Activated CD4-positive, alpha-beta T cell treated with anti-CD3 and anti-CD28 coated beads, Interleukin-2, amount 50 U/mL, for 4 hours (primary cell): ENCODE measurements at regions not wholly inside any gene's neighbourhood (a gene's known extent, or its start where the extent isn't known, plus 50 kb on each side); places are given as distances from the start of the nearest gene placed in this dataset.

Source experiments
- DNase-seq, 2 experiments: peaks; one replicate each; pipeline ENCODE4 v3.0.0-alpha.2; 2020

DNA sequence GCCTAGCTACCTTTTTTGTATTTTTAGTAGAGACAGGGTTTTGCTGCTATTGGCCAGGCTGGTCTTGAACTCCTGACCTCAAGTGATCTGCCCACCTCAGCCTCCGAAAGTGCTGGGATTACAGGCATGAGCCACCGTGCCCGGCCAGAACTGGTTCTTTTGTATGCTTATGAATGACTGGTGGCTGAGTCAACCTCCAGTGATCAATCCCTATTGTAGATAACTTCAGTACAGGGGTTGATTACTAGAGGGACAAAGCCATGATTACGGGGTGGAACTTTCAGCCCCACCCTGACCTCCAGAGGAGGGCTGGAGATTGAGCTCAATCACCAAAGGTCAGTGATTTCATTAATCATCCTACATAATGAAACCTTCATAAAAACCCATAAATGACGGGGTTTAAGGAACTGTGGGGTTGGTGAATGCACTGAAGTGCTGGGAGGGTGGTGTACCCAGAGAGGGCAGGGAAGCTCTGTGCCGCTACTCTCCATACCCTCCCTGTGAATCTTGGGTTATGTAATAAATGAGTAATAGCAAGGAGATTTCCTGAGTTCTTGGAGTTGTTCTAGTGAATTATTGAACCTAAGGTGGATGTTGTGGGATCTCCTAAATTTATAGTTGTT is 281.8 kb upstream of the CXCR4 start:
- DNase-seq = no peak

DNA sequence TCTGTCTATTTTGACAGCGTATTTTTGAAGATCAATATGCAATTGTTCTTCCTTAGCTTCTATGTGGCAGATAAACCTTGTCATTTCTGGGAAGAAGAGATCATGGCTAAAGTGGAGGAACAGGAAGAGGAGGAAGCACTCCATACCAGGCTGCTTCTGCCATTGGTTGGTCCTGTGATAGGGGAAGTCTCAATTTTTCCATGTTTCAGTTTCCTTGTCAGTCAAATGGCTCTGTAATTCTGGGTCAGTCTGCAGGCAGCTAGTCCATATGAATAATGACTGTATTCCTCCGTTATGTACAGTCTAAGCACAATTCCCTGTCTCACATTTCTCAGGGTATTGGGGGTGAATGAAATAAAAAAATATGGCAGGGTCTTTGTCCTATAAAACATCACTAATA is 277.6 kb upstream of the CXCR4 start:
- DNase-seq = no peak

DNA sequence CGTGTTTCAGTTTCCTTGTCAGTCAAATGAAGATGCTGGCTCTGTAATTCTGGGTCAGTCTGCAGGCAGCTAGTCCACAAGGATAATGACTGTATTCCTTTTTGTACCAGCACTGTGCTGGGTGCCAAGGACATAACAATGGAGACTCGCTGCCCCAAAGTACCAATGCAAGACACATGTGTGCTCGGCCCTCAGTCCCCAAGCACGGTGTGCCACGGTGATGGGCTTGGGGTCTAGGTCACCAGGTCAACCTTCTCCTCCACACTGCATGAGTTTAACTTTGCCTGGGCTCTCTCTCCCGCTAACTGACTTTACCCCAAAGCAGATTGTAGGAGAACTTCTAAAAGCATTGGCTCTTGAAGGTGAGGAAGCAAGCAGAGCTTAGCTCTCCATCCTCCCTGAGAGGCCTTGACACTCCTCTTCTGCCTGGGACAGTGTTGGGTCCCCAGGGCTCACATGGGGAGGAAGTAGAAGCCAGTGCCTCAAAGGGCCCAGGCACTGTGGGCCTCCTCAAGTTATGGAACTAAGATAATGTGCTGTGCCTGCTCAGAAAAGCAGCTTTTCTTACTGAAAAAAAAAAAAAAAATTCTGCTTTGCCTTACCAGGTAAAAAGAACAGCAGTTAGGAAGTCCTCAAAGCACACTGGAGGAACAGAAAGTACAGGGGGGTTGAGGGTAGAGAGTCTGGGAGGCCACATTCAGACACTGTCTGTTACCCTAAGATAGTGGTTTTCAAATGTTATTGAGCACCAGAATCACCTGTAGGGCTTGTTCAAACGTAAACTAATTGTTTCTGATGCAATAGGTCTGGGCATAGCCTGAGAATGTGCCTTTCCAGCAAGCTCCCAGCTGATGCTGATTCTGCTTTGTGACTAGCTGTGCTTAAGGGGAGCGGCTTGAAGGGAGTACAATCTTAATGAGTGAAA is 276.4 kb upstream of the CXCR4 start:
- DNase-seq = no peak

DNA sequence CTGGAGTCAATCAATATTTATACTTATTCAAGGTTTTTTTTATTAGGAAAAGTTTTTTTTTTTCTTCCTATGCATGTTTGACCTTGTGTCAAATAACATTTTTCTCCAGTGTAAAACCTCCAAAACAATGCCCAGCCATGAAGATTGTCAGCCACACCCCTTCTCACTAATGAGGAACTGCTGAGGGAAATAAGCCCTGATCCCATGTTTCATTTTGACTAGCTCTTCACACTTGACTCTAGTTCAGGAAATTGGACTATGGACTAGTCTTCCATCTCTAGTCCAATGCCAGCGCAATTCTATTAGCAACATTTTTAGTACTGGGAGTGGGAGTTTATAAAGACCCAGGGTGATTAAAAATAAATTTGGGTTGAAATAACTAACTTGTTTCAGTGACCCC is 275.6 kb upstream of the CXCR4 start:
- no peak for DNase-seq

DNA sequence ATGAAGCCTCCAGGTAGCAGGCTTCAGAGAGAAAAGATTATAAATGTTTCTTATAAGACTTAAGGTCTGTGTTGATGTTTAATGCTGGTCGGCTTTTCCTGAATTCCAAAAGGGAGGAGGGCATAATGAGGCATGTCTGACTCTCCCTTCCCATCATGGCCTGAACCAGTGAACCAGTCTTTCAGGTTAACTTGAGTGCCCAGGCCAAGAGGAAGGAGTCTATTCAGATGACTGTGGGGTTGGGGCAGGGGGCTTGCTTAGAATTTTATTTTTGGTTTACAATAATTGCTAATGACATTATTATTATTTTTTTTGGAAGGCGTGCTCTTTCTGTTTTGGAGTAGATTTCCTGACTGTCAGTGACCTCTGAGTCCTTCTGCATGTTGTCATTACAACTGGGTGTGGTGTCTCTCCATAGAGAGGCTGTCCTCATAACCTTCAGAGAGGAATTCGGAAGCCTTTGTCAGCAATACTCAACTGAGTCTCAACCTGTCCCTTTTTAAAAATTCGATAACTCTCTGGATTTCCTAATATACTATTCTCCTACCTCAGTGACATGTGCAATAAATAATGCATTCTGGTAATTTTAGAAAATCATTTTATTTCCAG is 275.1 kb upstream of the CXCR4 start:
- no peak for DNase-seq

DNA sequence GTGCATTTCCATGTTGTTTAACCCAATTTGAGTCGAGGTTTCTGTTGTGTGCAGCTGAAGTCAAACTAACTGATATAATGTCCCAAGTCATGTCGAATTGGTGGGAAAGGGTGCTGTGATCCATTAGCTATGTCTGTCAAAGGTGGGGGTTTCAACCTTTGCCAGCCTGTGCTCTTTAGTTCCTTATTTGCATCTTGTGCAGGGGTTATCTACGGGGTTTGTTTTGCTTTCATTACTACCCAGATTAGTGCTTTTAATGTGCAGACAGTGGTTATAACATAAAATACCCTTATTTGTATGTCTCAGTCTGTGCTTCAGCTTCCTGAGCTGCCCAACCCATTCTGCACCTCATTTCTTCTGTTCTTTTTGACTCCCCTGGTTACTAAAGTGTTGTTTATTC is 271.9 kb upstream of the CXCR4 start:
- DNase-seq = no peak

DNA sequence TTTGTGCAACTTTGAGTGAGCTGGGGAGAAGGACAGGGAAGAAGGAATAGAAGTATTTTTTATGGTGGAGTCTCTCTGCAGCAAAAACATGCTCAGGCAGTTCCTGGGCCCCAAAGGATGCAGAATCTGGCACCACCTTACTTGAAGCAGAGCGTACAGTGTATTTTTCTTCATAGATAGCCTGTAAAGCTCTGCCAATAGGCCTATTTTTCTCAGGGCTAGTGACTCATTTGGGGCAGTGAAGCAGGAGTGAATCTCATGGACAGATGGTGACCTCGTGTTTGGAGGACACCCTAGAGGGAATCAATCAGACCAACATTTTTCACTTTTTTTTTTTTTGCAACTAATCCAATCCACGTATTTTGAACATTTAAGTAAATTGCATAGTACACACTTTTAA is 268.1 kb upstream of the CXCR4 start:
- no peak for DNase-seq

DNA sequence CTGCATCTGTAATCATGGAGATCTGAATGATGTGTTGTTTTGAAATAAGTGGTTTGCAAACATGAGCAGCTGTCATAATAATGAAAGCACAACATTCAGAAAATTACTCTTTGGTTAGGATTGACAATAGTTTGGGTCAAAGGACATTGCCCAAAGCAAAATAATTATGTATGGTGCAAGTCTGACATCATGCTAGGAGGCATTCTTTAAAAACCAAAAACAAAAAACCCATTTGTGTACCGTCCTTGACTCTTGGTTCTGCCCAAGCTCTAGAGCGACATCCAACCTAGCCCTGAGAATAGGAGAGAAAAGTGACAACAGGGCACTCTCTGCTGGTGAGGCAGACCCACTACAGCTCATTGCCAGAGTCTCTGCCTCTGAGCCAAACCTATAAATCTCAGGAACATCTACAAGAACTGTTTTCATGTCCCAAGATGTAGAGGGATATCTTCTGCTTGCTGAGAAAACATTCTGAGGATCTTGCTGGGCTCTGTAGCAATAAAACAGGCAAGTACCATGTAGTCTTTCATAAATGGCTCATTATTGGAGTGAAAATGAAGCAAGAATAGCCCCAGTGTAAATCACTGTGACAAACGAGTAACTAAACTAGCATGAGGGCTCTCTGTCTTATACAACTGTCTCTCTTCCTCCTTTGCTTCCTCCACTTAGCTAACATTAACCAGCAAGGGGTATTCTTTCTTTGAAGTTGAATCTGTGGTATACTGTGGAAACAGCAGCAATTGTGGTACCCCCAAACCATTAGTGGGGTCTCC is 266.8 kb upstream of the CXCR4 start:
- peak; percentile 44 to 45 for DNase-seq

DNA sequence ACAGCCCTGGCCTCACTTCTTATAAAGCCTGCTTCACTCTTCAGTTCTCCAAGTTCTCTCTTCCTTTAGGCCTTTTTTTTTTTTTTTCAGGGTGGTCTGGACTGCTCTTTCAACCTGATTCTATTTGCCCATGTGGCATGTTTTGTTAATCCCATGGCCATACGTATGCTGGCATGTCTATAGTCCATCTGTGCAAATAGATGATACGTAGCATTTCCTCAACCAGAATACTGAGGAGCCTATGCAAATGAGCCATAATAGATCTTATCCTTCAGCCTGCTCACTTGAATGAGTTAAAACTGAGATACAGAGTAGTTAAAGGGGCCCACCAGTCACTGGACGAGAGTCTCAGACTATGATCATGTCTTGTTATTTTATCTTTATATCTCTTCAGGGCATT is 265.2 kb upstream of the CXCR4 start:
- DNase-seq = no peak

DNA sequence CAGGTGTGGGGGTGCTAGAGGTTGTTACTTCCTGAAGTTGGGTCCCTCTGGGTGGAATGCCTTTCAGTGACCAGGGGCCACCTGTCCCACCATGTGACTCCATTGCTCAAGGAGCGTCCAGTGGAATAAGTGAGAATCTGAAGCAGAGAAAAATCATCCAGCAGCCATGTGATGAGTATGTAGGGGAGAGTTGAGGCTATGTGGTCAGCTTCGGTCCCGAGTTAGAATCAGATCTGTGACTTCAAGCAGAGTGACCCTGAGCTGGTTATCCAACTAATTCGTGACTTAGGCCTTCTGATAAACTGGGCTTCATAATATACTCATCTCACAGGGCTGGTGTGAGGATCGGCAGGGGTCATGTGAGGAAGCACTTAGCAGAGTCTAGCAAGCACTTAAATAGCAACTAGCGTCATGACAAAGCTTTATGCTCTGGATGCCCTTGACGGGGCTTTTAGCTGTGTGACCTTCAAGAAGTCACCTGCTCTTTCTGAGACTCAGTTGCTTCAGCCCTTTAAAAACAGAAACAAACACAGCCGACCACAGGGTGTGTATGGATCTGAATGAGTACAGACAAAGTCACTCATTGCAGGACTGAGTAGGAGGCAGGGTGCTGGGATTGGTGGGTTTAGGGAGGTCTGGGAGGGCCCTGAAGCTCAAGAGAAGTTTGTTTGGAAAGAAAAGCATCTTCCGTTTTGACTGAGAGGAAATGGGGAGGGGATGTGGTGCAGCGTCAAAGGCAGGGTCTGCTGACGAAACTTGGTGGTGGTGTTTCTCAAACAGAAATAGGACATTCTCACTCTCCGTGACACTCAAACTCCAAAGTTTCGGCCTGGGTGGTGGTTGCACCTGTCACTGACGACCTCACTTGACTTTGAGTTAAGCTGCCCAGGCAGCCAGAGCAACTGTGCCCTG is 264.0 kb upstream of the CXCR4 start:
- peak; percentile 18 to 27 for DNase-seq

DNA sequence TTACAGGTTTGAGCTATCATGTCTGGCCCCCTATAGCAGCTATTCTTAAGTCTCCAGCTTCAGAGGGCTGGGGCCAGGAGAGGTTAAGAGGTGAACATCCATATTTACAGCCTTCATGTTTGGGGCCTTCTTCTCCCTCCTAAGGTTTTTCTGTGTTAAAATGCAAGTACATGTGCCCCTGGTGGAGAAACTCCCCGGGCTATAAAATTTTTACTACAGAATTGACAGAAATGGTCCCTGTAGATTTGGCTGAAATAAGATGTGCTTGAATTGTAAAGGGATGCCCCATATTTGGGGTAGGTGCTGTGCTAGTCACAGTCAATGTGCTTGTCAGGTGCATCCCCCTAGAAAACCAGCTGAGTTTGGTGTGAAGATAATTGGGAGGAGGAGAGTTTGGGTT is 263.3 kb upstream of the CXCR4 start:
- DNase-seq = no peak

DNA sequence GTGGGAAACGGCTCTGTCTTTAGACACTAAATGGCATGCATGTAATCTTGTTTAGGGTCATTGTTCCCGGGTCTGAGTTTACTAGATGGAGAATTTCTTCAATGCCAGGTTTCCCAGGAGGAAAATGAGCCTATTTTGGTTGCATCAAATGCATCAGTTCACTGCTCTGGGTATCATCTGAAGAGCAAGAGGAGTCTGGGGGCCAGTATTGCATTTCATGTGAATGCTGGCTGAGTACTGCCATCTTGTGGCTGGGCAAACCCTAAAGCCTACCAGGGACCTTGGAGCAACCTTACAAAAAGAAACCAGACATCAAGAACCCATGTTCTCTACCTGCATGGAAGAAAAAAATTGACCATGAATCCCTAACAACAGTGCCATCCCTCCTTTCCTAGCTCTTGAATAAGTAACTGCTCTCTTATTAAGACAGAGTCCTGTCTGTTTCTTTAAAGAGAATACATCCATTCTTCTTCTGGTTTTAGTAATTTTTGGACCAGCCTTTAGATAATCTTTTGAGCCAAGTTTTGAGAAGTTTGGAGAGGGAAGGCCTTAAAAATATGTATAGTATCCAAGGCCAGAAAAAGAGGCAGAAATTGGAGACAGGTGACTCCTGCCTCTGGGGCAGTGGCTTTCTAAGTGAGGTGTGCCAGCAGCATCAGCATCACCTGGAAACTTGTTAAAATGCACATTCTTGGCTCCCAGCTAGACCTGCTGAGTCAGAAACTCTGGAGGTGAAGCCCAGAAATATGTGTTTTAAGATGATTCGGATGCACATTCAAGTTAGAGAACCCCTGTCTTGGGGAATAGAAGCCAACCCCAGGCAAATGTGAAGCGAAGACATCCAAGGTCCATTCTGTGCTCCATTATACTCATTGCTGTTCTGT is 261.0 kb upstream of the CXCR4 start:
- DNase-seq = peak; percentile 75 to 76

DNA sequence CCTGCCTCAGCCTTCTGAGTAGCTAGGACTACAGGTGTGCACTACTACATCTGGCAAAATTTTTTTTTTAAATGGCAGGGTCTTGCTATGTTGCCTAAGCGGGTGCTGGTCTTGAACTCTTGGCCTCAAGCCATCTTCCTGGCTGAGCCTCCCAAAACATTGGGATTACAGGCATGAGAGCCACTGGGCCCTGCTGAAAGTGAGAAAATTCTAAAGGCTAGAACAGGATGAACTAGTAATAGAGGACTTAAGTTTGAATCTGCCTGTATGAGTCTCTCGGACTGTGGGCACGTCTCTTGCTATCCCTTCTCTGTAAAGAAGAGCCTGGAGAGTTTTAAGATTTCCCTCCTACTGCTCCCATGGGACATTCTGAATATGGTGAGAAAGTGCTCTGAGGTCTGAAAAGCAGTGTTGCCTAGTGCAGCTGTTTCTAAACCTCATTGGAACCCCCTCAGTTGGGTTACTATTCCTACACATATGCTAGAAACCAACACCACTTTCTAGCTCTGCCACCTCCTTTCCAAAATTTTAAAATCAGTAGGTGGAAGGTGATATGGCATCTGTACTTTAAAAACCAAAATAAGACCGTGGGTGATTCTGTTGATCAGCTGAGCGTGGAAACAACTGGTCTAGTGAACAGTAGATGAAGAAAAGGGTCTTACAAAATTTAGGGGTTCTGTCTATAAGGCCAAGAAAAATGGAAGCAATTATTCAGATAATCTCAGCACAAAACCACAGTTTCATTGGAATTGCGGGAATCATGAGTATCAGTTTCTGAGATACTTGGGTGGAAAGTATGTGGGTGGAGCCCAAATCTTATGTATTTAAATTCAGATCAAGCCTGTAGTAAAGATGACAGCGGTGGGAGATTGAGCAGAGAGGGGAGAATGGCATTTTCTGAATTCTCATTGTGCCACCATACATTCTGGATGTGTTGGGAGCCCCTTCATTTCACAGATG is 259.8 kb upstream of the CXCR4 start:
- no peak for DNase-seq

DNA sequence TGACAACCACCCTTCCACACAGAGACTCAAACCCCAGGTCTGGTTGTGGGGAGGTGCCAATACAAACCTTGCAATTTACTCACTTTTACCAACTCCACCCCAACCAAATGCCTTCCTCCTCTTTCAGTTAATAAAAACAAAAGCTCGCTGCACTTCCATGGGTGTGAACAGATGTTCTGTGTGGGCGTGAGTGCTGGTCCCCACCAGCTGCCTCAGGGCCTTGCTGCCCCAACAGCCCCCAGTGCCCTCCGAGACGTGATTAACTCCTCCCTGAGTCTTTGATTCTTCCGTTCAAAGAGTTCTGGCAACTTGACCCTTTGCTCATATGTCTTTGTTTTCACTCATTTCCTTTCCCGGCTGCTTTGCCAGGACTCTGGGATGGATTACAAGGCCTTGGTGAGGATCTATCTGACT is 258.9 kb upstream of the CXCR4 start:
- DNase-seq = no peak

DNA sequence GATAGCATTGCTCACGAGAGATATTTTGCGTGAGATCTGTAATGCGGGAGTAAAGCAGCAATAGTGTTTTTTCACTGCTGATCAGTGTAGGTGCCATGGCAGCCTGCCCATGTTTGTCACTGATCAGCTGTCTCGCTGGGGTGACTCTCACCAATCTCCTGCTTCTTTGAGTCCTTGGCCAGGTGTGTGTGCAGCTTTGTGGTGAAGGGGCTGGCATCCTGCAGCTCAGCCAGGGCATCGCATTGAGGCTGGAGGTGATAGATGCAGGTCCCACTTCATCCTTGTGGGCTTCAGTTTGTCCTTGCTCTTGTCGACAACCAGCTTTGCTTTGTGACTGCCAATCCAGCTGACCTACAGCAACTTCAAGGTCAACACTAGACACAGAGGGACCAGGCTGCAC is 258.3 kb upstream of the CXCR4 start:
- DNase-seq = no peak

DNA sequence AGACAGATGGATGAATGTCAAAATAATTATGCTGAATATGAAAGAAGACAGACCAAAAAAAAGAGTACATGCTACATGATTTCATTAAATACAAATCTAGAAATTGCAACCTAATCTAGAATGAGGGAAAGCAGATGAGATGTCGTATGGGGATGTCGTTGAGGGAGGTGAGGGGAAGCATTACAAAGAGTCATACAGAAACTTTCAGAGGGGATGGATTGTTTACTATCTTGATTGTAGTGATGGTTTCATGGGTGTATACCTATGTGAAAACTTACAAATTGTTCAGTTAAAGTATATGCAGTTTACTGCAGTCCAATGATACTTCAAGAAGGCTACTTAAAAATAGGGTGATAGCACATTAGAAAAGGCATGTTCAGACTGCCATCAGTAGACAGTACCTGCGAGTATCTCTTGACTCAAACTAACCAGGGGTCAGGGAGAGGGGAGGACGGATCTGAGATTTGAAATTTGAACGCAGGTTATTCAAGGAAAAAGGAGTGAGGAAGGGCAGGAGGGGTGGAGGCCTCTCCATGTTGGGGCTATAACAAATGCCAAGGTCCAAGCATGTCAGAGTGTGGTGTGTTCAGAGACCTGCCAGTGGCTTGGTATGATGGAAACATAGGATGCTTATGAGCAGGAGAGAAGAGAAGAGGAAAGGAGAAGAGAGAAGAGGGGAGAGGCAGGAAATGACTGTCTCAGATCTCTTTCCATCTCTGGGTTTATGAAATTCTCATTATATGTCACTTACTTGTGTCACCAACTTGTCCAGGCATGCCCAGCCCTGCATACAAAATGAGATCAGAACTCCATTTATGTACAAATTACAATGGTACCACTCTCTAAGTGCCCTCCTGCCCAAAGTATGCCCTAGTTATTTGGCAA is 257.3 kb upstream of the CXCR4 start:
- no peak for DNase-seq

DNA sequence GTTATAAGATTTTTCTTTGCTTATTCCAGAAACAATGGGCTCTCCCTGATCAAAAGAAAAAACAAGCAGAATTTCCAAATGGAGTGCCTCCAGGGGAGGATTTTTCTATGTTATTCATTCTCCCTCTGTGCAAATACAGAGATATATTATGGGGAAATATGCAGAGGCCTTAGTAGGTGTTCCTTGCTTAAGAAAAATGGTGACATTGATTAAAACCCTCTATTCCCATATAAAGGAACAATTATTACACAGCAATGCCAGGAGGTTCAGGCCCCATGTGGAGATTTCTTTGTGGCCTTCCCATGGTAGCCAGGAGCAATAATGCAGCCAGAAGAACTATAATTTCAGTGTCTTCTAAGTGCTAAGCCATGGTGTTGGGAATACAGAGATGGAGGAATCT is 255.9 kb upstream of the CXCR4 start:
- DNase-seq = no peak

DNA sequence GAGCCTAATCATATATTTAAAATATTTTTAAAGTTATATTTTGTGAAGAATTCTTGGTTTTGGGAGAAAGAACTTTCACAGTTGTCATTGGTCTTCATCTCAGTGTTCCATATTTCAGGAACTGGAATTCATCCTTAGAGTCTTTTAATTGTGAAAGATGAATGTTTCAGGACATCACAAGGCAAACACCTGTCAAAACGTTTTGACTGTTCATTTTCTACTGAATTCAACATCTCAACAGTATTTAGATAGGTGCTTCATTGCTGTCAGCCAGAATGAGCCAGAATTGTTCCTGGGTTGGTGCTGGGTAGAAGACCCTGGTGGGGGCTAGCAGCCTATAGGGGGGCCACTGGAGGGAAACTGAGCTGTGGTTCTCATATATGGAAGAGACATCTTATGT is 255.1 kb upstream of the CXCR4 start:
- no peak for DNase-seq

DNA sequence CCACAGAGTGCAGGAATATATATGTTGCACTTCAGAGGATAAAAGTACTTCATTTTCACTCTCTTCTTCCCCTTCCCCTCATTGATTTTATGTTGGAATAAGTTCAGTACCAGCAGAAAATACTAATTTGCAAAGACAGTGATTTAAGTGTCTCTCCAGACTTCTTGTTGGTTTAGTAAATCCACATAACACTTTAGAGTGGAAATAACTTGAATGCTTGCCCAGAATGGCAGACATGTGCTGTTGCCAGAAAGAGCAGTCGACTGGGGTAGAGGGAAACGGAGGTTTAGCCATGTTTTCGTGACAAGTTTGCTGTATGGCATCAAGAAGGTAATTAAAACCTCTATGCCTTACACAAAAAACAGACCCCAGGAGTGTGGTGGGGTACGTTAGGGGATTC is 246.0 kb upstream of the CXCR4 start:
- DNase-seq = no peak
